ENCODE measurements at regions not wholly inside any gene's neighbourhood (a gene's known extent, or its start where the extent isn't known, plus 50 kb on each side); places are given as distances from the start of the nearest gene placed in this dataset.

DNA sequence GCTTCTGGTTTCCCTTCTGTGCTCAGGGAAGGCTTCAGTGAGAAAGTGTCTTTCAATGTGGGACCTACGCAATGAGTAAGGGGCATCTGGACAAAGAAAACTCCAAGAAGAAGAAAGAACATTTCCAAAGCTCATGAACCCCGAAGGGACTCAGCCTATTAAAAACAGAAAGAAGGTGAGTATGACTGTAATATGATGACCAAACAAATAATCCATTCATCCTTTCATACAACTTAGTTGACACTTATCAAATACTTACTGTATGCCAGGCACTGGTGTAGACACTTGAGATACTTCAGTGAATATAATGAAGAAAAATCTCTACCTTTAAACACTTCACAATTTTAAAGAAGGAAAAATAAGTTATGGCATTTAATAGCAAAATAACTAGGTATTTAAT lies 1054.2 kb upstream of the FOXG1 start:
- no peak overlapping the region for H3K4me3 ChIP-seq (ENCODE audit: low read depth, low read length)
- TF ChIP-seq, protein P1, sequence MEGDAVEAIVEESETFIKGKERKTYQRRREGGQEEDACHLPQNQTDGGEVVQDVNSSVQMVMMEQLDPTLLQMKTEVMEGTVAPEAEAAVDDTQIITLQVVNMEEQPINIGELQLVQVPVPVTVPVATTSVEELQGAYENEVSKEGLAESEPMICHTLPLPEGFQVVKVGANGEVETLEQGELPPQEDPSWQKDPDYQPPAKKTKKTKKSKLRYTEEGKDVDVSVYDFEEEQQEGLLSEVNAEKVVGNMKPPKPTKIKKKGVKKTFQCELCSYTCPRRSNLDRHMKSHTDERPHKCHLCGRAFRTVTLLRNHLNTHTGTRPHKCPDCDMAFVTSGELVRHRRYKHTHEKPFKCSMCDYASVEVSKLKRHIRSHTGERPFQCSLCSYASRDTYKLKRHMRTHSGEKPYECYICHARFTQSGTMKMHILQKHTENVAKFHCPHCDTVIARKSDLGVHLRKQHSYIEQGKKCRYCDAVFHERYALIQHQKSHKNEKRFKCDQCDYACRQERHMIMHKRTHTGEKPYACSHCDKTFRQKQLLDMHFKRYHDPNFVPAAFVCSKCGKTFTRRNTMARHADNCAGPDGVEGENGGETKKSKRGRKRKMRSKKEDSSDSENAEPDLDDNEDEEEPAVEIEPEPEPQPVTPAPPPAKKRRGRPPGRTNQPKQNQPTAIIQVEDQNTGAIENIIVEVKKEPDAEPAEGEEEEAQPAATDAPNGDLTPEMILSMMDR (conservative IDR thresholded peaks at IDR 0.05; ENCODE audit: low read depth, low read length), result no peak
- DNase-seq (ENCODE audit: low read depth), result no peak

DNA sequence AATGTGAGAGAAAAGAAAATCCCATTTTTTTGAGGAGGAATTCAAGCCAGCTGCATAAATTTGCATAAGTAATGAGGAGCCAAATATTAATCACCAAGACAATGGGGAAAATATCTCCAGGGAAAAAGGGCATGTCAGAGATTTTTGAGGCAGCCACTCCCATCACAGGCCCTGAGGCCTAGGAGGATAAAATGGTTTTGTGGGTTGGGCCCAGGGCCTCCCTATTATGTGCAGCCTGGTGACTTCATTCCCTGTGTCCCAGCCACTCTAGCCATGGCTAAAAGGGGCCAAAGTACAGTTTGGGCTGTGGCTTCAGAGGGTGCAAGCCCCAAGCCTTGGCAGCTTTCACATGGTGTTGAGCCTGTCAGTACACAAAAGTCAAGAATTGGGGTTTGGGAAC lies 1051.0 kb upstream of the FOXG1 start:
- H3K4me3 ChIP-seq (ENCODE audit: low read depth, low read length), result no peak overlapping the region
- TF ChIP-seq, protein P1 (conservative IDR thresholded peaks at IDR 0.05; ENCODE audit: low read depth, low read length), result no peak
- no peak for DNase-seq (ENCODE audit: low read depth)

DNA sequence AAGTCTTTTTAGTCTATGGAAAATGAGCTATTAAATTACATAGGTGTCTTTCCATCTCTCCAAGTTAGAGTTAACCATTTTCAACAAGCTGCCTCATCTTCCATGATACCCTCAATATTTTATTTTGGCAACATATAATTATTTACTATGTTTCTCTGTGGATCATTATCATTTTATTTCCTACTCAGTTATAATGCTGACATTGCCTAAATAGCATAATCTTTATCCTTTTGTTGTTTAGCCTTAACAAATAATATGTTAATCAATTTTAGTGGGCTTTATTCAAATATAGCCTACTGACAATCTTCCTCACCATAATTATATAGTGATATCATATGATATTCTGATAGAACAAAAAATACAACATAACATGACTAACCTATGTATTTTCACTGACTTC lies 1044.8 kb upstream of the FOXG1 start:
- TF ChIP-seq, protein P1 (conservative IDR thresholded peaks at IDR 0.05; ENCODE audit: low read depth, low read length), result no peak
- DNase-seq (ENCODE audit: low read depth), result no peak
- H3K4me3 ChIP-seq (ENCODE audit: low read depth, low read length), result no peak overlapping the region

DNA sequence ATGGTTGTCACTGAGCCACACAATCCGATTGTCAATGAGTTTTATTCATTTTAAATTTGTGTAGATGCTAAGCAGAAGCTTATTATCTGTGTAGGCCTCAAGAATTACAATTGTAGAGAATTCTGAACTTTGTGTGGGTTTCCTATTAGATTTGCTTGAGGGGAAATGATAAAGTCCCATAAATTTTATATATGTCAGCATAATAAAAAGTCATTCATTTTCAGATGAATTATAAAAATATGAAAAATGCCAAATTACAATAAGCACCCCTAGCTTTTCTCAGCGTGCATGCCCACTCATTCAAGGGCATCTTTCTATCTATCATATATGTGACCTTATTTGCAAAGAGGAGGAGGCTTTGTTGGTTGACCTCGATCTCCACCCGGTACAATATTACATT lies 1041.1 kb upstream of the FOXG1 start:
- TF ChIP-seq, protein P1 (conservative IDR thresholded peaks at IDR 0.05; ENCODE audit: low read depth, low read length), result no peak

DNA sequence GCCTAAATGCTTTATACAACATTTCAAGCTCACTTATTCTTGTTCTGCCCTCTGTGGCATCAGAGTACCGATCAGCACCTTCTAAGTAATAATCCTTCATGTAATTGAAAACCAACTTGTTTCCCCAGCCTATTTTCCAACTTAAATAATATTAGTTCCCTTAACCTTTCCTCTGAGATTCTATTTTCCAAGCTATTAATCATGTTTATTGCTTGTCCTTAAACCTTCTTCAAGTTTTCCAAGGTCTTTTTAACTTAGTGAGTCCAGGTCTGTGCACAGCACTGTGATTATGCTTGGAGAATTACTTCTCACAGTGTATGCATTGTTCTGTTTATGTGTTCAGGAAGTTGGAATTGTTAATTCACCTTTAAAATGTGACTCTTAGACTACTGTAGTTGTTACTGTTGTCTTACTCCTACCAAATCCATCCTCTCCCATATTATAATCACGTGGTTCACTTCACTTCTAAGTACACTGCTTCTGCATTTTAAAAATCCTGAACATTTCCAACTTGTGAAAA lies 1039.3 kb upstream of the FOXG1 start:
- H3K4me3 ChIP-seq (ENCODE audit: low read depth, low read length), result no peak overlapping the region
- no peak for DNase-seq (ENCODE audit: low read depth)
- TF ChIP-seq, protein P1 (conservative IDR thresholded peaks at IDR 0.05; ENCODE audit: low read depth, low read length), result no peak

More for the DNA sequence above, 1041.1 kb upstream of the FOXG1 start:
- no peak overlapping the region for H3K4me3 ChIP-seq (ENCODE audit: low read depth, low read length)
- DNase-seq (ENCODE audit: low read depth), result no peak

DNA sequence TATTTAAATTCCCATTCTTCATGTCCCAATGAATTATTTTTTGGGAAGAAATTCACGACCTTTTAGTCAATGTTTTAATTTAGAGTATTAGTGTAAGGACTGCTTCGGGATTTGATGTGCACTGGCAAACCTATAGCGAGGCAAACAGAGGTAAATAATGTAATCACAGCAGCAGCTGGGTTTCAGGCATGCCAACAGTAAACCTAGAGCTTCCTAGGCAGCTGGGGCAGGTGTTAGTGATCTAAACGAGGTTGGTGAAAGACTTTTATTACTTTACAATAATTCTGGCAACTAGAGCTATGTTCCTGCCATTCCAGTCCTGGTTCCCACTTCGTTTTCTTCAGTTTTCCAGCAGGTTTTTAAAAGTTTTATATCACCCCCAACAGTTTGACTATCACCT lies 1036.4 kb upstream of the FOXG1 start:
- no peak overlapping the region for H3K4me3 ChIP-seq (ENCODE audit: low read depth, low read length)
- DNase-seq (ENCODE audit: low read depth), result no peak
- TF ChIP-seq, protein P1 (conservative IDR thresholded peaks at IDR 0.05; ENCODE audit: low read depth, low read length), result no peak

DNA sequence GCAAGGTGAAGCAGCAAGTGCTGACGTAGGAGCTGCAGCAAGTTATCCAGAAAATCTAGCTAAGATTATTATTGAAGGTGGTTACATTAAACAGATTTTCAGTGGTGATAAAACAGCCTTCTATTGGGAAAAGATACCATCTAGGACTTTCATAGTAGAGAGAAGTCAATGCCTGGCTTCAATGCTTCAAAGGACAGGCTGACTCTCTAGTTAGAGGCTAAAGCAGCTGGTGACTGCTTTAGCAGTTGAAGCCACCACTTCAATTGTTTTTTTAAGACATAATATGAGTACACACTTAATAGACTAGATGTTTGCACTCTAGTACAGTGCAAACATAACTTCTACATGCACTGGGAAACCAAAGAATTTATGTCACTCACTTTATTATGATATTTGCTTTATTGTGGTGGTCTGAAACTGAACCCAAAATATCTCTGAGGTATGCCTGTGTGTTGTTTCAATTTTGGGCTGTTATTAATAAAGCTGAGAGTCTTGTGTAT lies 1026.9 kb upstream of the FOXG1 start:
- DNase-seq (ENCODE audit: low read depth), result no peak
- TF ChIP-seq, protein P1 (conservative IDR thresholded peaks at IDR 0.05; ENCODE audit: low read depth, low read length), result no peak
- no peak overlapping the region for H3K4me3 ChIP-seq (ENCODE audit: low read depth, low read length)
